WTC11 (cell line): ENCODE measurements at regions not wholly inside any gene's neighbourhood (a gene's known extent, or its start where the extent isn't known, plus 50 kb on each side); places are given as distances from the start of the nearest gene placed in this dataset.

Source experiments
- ATF3 ChIP-seq: sonication (generic); formaldehyde crosslinking; conservative IDR thresholded peaks from 2 replicates; pipeline ENCODE4 v1.8.1; 2022; ENCODE audit warnings: mild to moderate bottlenecking, missing genetic modification reagents
- CREB1 ChIP-seq: sonication (generic); formaldehyde crosslinking; IDR thresholded peaks from 2 replicates; pipeline ENCODE4 v1.8.0; 2023; ENCODE audit warnings: mild to moderate bottlenecking, missing genetic modification reagents
- CTCF ChIP-seq: fragments of 200-600 bp; IDR thresholded peaks from 2 replicates; pipeline ENCODE4 v1.8.0; 2022; ENCODE audit warnings: antibody characterized with exemption
- GABPB1 ChIP-seq: sonication (generic); formaldehyde crosslinking; IDR thresholded peaks from 2 replicates; pipeline ENCODE4 v1.8.1; 2023; ENCODE audit warnings: mild to moderate bottlenecking, missing genetic modification reagents
- MYBL2 ChIP-seq: sonication (generic); formaldehyde crosslinking; IDR thresholded peaks from 2 replicates; pipeline ENCODE4 v1.8.1; 2023; ENCODE audit warnings: mild to moderate bottlenecking, moderate library complexity, missing genetic modification reagents
- TCF7 ChIP-seq: sonication (generic); formaldehyde crosslinking; IDR thresholded peaks from 2 replicates; pipeline ENCODE4 v1.8.0; 2022; ENCODE audit warnings: mild to moderate bottlenecking, low read depth, missing genetic modification reagents, moderate library complexity
- ZNF532 ChIP-seq: fragments of 250-450 bp; sonication (Bioruptor Pico); IDR thresholded peaks from 2 replicates; pipeline ENCODE4 v1.9.0; 2021; ENCODE audit warnings: mild to moderate bottlenecking, borderline replicate concordance

GRCh38 chr22:27175974-27176373 is 518.6 kb downstream of the MIAT start:
- TF ChIP-seq ZNF532 (CRISPR knock-in tag) (no peak), CTCF (no peak), MYBL2 (no peak), ATF3 (CRISPR knock-in tag) (no peak), CREB1 (CRISPR knock-in tag) (no peak), TCF7 (CRISPR knock-in tag) (no peak), GABPB1 (CRISPR knock-in tag) (no peak)
